WTC11 (cell line): ENCODE measurements at regions not wholly inside any gene's neighbourhood (a gene's known extent, or its start where the extent isn't known, plus 50 kb on each side); places are given as distances from the start of the nearest gene placed in this dataset.

Experiments
- ATAC-seq: fragments of 200-7000 bp; cut with Tn5 transposase; 2 replicates; pipeline ENCODE4 v1.10.0; 2021; ENCODE audit warnings: mild to moderate bottlenecking, moderate library complexity
- CTCF ChIA-PET: fragments of 300-600 bp; sonication (Branson Sonifier 250); formaldehyde crosslinking; loops from one replicate; lab custom pipeline; 2021; ENCODE audit warnings: antibody characterized with exemption; lab: Charles Lee
- POLR2A ChIA-PET: fragments of 350-600 bp; sonication (Branson Sonifier 250); formaldehyde crosslinking; loops from one replicate; lab custom pipeline; 2021; ENCODE audit warnings: antibody characterized with exemption; lab: Charles Lee
- DNase-seq: peaks from one replicate; pipeline ENCODE4 v3.0.0; 2021; ENCODE audit warnings: low spot score
- H3K27ac Mint-ChIP-seq: 2 replicates; pipeline ENCODE4 v1.8.0; 2021; ENCODE audit warnings: mixed read lengths
- H3K27me3 Mint-ChIP-seq: 2 replicates; pipeline ENCODE4 v1.8.0; 2021; ENCODE audit warnings: low read depth, mild to moderate bottlenecking, moderate library complexity, mixed read lengths
- H3K36me3 Mint-ChIP-seq: 2 replicates; pipeline ENCODE4 v1.8.0; 2021; ENCODE audit warnings: mixed read lengths
- H3K4me1 Mint-ChIP-seq: 2 replicates; pipeline ENCODE4 v1.8.0; 2022; ENCODE audit warnings: mixed read lengths
- H3K4me3 Mint-ChIP-seq: 2 replicates; pipeline ENCODE4 v1.8.0; 2021; ENCODE audit warnings: mild to moderate bottlenecking, moderate library complexity, mixed read lengths
- H3K9me3 Mint-ChIP-seq: 2 replicates; pipeline ENCODE4 v1.8.0; 2021; ENCODE audit warnings: mixed read lengths
- AFF4 ChIP-seq: sonication (generic); formaldehyde crosslinking; IDR thresholded peaks from 2 replicates; pipeline ENCODE4 v1.8.1; 2023; ENCODE audit warnings: mild to moderate bottlenecking, missing genetic modification reagents, borderline replicate concordance
- AR ChIP-seq: fragments of 250-450 bp; sonication (Bioruptor Pico); IDR thresholded peaks from 2 replicates; pipeline ENCODE4 v1.9.0; 2021; ENCODE audit warnings: mild to moderate bottlenecking
- ATF1 ChIP-seq: sonication (generic); formaldehyde crosslinking; IDR thresholded peaks from 2 replicates; pipeline ENCODE4 v1.8.1; 2023; ENCODE audit warnings: mild to moderate bottlenecking, moderate library complexity, missing genetic modification reagents
- CBFB ChIP-seq: sonication (generic); formaldehyde crosslinking; IDR thresholded peaks from 2 replicates; pipeline ENCODE4 v1.8.1; 2022; ENCODE audit warnings: mild to moderate bottlenecking, low read depth, missing genetic modification reagents
- EMX1 ChIP-seq: fragments of 250-450 bp; sonication (Bioruptor Pico); IDR thresholded peaks from 2 replicates; pipeline ENCODE4 v1.8.0; 2021; ENCODE audit warnings: mild to moderate bottlenecking
- ESRRA ChIP-seq: sonication (generic); formaldehyde crosslinking; IDR thresholded peaks from 2 replicates; pipeline ENCODE4 v1.8.1; 2022; ENCODE audit warnings: mild to moderate bottlenecking, missing genetic modification reagents, borderline replicate concordance
- GTF2I ChIP-seq: fragments of 250-450 bp; sonication (Bioruptor Pico); conservative IDR thresholded peaks from 2 replicates; pipeline ENCODE4 v1.4.0; 2021; ENCODE audit warnings: mild to moderate bottlenecking
- NFATC4 ChIP-seq: fragments of 250-450 bp; sonication (Bioruptor Pico); IDR thresholded peaks from 2 replicates; pipeline ENCODE4 v1.9.0; 2021; ENCODE audit warnings: mild to moderate bottlenecking
- NR1H2 ChIP-seq: sonication (generic); formaldehyde crosslinking; IDR thresholded peaks from 2 replicates; pipeline ENCODE4 v1.9.0; 2021; ENCODE audit warnings: mild to moderate bottlenecking, moderate library complexity, missing genetic modification reagents
- PREB ChIP-seq: sonication (generic); formaldehyde crosslinking; IDR thresholded peaks from 2 replicates; pipeline ENCODE4 v1.8.1; 2022; ENCODE audit warnings: mild to moderate bottlenecking, missing genetic modification reagents, moderate library complexity, borderline replicate concordance
- SMAD3 ChIP-seq: sonication (generic); formaldehyde crosslinking; IDR thresholded peaks from 2 replicates; pipeline ENCODE4 v1.8.0; 2022; ENCODE audit warnings: missing genetic modification reagents, mild to moderate bottlenecking, borderline replicate concordance
- SMAD4 ChIP-seq: sonication (generic); formaldehyde crosslinking; IDR thresholded peaks from 2 replicates; pipeline ENCODE4 v1.8.0; 2022; ENCODE audit warnings: mild to moderate bottlenecking, missing genetic modification reagents
- SP1 ChIP-seq: sonication (generic); formaldehyde crosslinking; conservative IDR thresholded peaks from 2 replicates; pipeline ENCODE4 v1.8.1; 2022; ENCODE audit warnings: missing genetic modification reagents
- ZNF121 ChIP-seq: sonication (generic); formaldehyde crosslinking; IDR thresholded peaks from 2 replicates; pipeline ENCODE4 v1.8.0; 2023; ENCODE audit warnings: missing genetic modification reagents
- ZNF263 ChIP-seq: sonication (generic); formaldehyde crosslinking; IDR thresholded peaks from 2 replicates; pipeline ENCODE4 v1.8.1; 2022; ENCODE audit warnings: low read depth, mild to moderate bottlenecking, moderate library complexity, missing genetic modification reagents
- ZNF317 ChIP-seq: sonication (generic); formaldehyde crosslinking; IDR thresholded peaks from 2 replicates; pipeline ENCODE4 v1.8.1; 2023; ENCODE audit warnings: low read depth, mild to moderate bottlenecking, moderate library complexity, missing genetic modification reagents, borderline replicate concordance
- ZNF423 ChIP-seq: fragments of 250-450 bp; sonication (Bioruptor Pico); IDR thresholded peaks from 2 replicates; pipeline ENCODE4 v2.1.2; 2022; ENCODE audit warnings: mild to moderate bottlenecking, moderate library complexity
- TF ChIP-seq, protein P1 (sequence below): fragments of 250-450 bp; sonication (Bioruptor Pico); IDR thresholded peaks from 2 replicates; pipeline ENCODE4 v1.9.0; 2021; ENCODE audit warnings: mild to moderate bottlenecking
- TF ChIP-seq, protein P2 (sequence below): fragments of 250-450 bp; sonication (Bioruptor Pico); IDR thresholded peaks from 2 replicates; pipeline ENCODE4 v1.8.0; 2021; ENCODE audit warnings: mild to moderate bottlenecking
- TF ChIP-seq, protein P3 (sequence below): sonication (generic); formaldehyde crosslinking; IDR thresholded peaks from 2 replicates; pipeline ENCODE4 v1.8.0; 2022; ENCODE audit warnings: mild to moderate bottlenecking, missing genetic modification reagents

GRCh38 chr10:129207297-129207696, 259.7 kb upstream of the MGMT start:
- Mint-ChIP-seq H3K9me3 (0 out of 2 replicates have a peak, but pooled peaks cover 8% of the 10 kb centered on the region), H3K4me1 (no peaks in the 10 kb centered on the region), H3K36me3 (no peaks in the 10 kb centered on the region), H3K4me3 (no peak overlapping the region), H3K27me3 (no peaks in the 10 kb centered on the region), H3K27ac (no peak overlapping the region)
- CTCF ChIA-PET: no interaction called here
- DNase-seq (no peak), ATAC-seq (no peak)
- TF ChIP-seq PREB (CRISPR knock-in tag) (no peak), NFATC4 (CRISPR knock-in tag) (no peak), AR (CRISPR knock-in tag) (no peak)
- POLR2A ChIA-PET: no interaction called here

GRCh38 chr10:129210876-129211275, 256.2 kb upstream of the MGMT start:
- ChIA-PET POLR2A (no interaction called here), CTCF (no interaction called here)
- Mint-ChIP-seq H3K4me1 (no peaks in the 10 kb centered on the region), H3K4me3 (no peak overlapping the region), H3K27ac (no peak overlapping the region)
- ATAC-seq: no peak
- no peak for TF ChIP-seq NFATC4 (CRISPR knock-in tag)
- TF ChIP-seq SMAD4 (CRISPR knock-in tag): no peak
- TF ChIP-seq ESRRA: no peak
- TF ChIP-seq NR1H2 (CRISPR knock-in tag): no peak
- no peak for TF ChIP-seq ZNF263 (CRISPR knock-in tag)
- no peak for TF ChIP-seq PREB (CRISPR knock-in tag)
- no peak for TF ChIP-seq GTF2I (CRISPR knock-in tag)
- TF ChIP-seq ZNF423 (CRISPR knock-in tag): no peak
- no peak for TF ChIP-seq SMAD3
- TF ChIP-seq ZNF121 (CRISPR knock-in tag): no peak
- TF ChIP-seq SP1 (CRISPR knock-in tag): no peak
- TF ChIP-seq, protein P1, sequence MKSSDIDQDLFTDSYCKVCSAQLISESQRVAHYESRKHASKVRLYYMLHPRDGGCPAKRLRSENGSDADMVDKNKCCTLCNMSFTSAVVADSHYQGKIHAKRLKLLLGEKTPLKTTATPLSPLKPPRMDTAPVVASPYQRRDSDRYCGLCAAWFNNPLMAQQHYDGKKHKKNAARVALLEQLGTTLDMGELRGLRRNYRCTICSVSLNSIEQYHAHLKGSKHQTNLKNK (CRISPR knock-in tag): no peak
- TF ChIP-seq ZNF317 (CRISPR knock-in tag): no peak
- no peak for TF ChIP-seq ATF1 (CRISPR knock-in tag)
- TF ChIP-seq, protein P2, sequence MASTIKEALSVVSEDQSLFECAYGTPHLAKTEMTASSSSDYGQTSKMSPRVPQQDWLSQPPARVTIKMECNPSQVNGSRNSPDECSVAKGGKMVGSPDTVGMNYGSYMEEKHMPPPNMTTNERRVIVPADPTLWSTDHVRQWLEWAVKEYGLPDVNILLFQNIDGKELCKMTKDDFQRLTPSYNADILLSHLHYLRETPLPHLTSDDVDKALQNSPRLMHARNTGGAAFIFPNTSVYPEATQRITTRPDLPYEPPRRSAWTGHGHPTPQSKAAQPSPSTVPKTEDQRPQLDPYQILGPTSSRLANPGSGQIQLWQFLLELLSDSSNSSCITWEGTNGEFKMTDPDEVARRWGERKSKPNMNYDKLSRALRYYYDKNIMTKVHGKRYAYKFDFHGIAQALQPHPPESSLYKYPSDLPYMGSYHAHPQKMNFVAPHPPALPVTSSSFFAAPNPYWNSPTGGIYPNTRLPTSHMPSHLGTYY: no peak
- no peak for TF ChIP-seq EMX1
- TF ChIP-seq, protein P3, sequence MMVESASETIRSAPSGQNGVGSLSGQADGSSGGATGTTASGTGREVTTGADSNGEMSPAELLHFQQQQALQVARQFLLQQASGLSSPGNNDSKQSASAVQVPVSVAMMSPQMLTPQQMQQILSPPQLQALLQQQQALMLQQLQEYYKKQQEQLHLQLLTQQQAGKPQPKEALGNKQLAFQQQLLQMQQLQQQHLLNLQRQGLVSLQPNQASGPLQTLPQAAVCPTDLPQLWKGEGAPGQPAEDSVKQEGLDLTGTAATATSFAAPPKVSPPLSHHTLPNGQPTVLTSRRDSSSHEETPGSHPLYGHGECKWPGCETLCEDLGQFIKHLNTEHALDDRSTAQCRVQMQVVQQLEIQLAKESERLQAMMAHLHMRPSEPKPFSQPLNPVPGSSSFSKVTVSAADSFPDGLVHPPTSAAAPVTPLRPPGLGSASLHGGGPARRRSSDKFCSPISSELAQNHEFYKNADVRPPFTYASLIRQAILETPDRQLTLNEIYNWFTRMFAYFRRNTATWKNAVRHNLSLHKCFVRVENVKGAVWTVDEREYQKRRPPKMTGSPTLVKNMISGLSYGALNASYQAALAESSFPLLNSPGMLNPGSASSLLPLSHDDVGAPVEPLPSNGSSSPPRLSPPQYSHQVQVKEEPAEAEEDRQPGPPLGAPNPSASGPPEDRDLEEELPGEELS (CRISPR knock-in tag): no peak
- TF ChIP-seq CBFB (CRISPR knock-in tag): no peak
- TF ChIP-seq AFF4 (CRISPR knock-in tag): no peak
- TF ChIP-seq, all 79 proteins: peak for 0
- Mint-ChIP-seq H3K9me3 (no peaks in the 10 kb centered on the region), H3K27me3 (no peaks in the 10 kb centered on the region), H3K36me3 (no peaks in the 10 kb centered on the region)
- DNase-seq: no peak
